OCI-LY7 (cell line): ENCODE measurements at regions not wholly inside any gene's neighbourhood (a gene's known extent, or its start where the extent isn't known, plus 50 kb on each side); places are given as distances from the start of the nearest gene placed in this dataset.

ENCODE experiments used
- EZH2phosphoT487 ChIP-seq: fragments of 200-600 bp; sonication (generic); IDR thresholded peaks from 2 replicates; pipeline ENCODE4 v1.6.1; 2018; ENCODE audit warnings: low read depth, borderline replicate concordance, mild to moderate bottlenecking, mixed run types, antibody characterized with exemption, low read length, moderate library complexity, mixed read lengths
- TF ChIP-seq, protein P1 (sequence below): fragments of 200-600 bp; sonication (generic); conservative IDR thresholded peaks from 2 replicates; pipeline ENCODE4 v1.5.1; 2014; ENCODE audit warnings: mild to moderate bottlenecking, antibody characterized with exemption, low read length, moderate library complexity, mixed read lengths

DNA sequence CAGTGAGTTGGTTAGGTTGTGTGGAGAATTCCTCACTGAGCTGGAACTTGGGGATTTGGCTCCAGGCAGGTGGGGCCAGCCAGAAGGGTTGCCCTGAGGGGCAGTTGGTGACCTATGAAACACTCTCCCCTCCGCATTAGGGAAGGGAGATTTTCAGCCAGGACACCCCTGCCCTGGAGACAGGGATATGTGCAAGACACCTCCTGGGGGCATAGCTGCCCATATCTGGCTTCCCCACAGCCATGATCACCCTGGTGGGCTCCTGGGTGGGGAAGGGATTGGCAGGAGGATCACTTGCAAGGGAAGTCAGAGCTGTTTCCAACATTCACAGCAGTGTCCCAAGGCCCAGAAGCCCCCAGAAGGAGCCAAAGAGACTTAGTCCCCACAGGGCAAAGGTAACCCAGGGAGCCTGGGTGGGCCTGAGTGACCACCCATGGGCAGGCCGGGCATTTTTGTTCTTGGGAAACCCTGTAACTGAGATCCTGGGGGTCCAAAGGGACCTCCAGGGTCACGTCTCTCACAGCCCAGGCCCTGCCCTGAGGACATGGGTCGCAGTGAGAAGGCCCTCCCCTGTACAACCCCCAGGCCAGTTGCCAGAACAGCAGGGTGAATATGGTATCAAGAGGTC, 145.8 kb downstream of the MRPL14 start:
- TF ChIP-seq, protein P1, sequence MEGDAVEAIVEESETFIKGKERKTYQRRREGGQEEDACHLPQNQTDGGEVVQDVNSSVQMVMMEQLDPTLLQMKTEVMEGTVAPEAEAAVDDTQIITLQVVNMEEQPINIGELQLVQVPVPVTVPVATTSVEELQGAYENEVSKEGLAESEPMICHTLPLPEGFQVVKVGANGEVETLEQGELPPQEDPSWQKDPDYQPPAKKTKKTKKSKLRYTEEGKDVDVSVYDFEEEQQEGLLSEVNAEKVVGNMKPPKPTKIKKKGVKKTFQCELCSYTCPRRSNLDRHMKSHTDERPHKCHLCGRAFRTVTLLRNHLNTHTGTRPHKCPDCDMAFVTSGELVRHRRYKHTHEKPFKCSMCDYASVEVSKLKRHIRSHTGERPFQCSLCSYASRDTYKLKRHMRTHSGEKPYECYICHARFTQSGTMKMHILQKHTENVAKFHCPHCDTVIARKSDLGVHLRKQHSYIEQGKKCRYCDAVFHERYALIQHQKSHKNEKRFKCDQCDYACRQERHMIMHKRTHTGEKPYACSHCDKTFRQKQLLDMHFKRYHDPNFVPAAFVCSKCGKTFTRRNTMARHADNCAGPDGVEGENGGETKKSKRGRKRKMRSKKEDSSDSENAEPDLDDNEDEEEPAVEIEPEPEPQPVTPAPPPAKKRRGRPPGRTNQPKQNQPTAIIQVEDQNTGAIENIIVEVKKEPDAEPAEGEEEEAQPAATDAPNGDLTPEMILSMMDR: no peak
- no peak for TF ChIP-seq EZH2phosphoT487
